GM03348 (cell line): ENCODE measurements at regions not wholly inside any gene's neighbourhood (a gene's known extent, or its start where the extent isn't known, plus 50 kb on each side); places are given as distances from the start of the nearest gene placed in this dataset.

ENCODE experiments used
- DNase-seq: peaks from one replicate; pipeline ENCODE4 v3.0.0; 2012; ENCODE audit warnings: low spot score

DNA sequence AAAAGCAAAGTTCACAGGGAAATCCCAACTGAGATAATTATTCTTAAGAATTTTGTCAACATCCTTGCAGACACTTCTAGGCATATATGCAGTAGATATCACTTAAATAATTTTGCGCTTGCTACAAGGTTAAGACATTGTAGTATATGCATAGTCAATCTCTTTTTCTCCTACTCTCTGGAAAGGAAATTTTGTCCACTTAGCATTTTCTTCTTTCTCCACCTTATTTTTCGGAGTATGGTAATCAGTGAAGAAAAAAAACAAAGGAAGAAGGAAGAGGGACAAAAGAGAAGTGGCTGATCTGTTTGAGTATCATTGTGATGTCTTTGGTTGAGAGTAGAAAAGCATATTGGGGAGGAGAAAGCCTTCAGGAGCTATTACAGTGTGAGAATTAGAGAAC, 104.6 kb downstream of the LACC1 start:
- no peak for DNase-seq

DNA sequence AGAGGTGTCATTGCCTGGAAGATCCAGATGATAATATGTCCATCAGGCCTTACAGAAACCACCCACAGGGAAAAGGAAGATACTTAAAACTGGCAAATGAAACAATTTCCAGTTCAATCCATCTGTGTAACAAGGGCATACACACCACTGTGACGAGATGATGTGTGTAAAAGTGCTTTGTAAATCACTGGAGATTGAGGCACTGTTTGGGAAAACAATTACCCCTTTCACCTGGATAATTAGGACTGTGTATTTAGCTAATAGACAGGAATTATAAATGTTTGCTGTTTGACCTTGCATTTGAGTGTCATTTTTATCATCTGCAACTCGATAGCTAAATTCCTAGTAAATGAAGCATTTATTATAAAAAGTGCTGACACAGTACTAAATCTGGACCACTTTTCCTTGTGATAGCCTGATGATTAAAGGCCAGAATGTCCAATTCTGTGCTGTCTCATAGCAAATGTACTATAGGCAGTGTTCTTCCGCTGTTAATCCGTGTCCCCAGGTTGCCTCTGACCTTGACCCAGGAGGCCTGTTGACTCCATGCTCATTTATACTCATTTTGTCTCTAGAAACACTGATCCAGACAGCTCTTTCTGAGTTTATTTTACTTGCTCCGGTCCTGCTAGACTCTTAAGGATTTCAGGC, 105.8 kb downstream of the LACC1 start:
- no peak for DNase-seq

DNA sequence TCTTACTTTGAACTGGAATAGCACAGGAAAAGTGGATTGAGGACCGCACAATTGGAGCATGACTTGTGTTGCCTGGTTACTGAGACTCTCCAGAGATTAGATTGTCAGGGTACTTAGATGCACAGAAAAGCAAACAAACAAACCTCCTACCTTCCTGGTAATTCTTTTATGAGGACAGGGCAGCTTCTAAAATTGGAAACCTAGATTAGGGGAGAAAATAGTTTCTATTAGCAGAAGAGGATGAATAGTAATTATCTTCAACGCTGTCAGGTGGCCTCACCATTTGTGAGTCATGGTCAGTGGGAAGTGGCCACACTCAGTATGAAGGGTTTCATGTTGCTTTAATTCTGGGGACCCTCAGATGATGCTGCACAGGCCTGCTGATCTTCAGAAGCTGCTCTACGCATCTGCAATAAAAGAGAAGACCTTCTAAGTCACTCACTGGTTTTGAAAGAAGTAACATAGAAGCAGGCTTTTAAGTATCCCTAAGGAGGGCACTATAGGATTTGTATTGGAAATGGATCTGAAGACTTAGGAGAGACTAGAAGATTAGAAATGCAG, 106.8 kb downstream of the LACC1 start:
- no peak for DNase-seq

DNA sequence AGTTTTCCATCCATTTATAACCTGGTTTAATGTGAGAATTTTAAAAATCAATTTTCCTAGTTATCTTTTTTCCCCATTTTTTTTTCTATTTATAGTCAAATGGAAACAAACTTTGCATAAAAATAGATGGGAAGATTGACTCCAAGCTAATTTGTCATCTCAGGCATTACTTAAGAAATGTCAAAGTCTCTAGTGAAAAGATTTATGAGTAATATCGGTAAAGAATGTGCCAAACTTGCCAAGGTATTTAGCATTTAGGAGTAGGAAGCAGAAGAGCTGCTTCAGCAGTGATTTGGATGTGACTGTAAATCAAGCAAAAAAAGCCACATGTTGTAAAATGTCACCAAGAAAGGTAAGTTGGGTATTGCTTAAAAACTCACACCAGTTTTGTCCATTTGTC, 108.6 kb downstream of the LACC1 start:
- no peak for DNase-seq

DNA sequence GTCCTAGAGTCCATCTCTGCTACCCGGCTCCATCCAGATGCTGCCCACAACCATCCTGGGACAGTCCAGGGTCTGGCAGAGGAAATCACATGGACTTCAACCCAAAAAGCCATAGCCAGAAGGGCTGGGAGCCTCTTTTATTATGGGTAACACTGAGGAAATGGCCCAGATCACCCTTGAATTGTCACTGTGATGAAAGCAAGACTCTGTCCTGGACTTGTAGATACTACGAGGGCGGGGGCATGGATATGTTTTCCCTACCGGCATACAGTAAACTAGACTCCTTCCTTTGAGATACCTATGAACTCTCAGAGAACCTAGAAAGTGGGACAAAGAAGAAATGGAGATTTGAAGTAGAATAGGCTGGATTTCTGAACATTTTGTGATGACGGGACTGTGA, 110.3 kb downstream of the LACC1 start:
- DNase-seq = no peak

DNA sequence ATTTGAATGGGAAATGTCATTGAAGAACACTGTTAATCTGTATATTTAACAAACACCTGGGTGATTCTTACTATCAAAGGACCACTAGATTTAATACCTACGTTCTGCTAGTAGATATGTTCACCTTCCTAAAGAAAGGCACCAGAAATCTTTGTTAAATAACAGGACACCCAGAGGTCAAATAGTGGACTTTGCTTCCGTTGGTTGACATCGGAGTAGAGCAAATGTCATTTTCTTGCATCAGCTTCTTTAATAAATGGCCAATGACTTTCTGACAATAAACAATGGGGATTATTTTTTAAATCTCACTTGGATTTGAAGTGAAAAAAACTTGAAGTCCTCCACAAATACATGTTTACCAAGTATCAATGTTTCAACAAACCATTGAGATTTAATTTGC, 111.1 kb downstream of the LACC1 start:
- no peak for DNase-seq

DNA sequence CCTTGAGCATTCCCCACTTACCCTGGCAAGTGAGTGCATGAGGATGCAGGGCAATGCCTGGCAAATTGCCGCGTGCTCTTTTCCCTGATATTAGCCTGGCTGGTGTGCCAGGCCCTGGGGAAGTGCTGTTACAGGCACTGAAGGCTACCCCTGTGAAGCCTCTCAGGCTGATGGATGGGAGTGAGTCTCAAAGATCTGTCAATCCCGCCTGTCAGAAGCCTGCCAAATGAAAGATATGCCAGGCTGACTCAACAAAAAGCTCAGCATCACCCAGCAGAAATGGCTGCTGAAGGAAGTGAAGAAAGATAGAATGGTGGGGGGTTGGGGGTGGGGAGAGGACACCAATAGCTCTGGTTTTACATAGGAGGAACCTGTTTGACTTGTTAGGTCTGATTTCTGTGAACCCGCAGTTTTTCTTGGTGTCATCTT, 112.1 kb downstream of the LACC1 start:
- DNase-seq = no peak

DNA sequence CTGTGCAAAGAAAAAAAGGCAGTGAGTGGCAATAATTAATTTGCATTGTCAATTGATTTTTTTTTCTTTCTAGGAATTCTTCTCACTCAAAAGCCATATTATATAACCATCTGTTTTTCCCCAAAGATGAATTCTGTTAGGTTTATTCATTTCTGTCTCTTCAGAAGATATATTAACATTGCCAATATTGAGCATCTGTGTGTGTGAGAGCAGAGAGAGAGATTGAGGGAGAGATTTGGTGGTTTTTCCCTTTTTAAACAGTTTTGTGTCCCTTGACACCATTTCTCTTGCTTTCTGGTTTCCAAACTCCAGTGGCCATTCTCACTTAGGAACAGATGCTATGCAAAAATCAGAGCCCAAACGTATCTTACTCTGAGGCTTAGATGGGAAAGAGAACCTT, 112.5 kb downstream of the LACC1 start:
- no peak for DNase-seq

DNA sequence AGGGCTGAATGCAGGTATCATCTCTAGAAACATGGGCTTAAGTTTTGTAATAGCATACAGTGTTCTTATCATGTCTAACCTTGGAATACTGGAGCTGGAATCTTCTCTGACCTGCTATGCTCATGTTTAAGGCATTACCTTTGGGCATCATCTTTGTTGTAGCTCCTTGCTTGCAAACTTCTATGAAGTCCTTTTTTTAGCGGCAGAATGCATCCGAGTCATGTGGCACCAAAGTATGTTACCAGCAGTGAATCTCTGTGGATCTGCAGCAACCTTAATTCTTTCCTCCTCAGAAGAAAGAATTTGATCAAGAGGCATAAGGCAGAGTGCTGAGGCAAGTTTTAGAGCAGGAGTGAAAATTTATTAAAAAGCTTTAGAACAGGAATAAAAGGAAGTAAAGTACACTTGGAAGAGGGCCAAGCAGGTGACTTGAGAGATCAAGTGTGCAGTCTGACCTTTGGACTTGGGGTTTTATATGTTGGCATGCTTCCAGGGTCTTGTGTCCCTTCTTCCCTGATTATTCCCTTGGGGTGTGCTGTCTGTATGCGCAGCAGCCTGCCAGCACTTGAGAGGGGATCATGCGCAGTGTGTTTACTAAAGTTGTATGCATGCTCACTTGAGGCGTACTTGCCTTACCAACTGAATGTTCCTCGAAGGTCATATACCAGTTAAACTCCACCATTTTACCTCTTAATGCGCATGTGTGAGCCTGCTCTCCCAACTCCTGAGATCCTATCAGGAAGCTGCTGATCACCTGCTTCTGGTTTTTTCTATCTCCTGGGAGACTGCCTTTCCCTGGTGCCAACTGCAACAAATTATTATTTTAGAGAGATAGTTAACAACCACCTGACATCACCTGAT, 115.5 kb downstream of the LACC1 start:
- DNase-seq = no peak

DNA sequence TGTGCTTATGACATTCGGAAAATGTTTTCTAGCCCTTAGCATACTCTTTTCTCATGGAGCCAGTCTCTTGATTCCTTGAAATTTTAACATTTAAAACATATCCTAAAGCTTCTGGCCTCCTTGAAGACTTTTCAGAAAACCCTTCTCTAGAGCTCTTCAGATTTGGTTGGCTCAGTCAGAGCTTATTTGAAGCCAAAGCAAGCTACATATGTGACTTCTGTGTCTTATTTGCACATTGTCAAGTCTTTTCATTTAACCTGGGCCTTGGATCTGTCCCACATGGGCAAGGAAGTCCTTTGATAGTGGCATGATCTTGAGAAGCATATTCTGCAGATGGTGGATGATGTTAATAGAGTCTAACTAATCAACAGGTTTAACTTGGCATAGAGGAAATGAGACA, 116.5 kb downstream of the LACC1 start:
- no peak for DNase-seq

DNA sequence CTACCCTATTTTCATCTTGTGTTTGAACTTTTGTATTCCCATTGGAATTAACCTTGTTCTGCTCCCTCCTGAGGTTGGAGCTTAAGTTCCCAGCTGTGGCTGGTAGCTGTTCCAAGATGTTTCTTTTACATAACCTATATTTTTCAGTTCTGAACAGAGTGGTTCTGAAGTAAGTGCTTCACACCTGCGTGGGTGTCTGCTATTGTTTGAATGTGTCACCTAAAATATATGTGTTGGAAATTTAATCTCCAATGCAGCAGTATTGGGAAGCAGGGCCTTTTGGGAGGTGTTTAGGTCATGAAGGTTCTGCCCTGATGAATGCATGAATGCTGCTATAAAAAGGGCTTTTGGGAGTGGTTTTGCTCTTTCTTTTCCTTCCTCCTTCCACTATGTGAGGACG, 123.8 kb downstream of the LACC1 start:
- no peak for DNase-seq

DNA sequence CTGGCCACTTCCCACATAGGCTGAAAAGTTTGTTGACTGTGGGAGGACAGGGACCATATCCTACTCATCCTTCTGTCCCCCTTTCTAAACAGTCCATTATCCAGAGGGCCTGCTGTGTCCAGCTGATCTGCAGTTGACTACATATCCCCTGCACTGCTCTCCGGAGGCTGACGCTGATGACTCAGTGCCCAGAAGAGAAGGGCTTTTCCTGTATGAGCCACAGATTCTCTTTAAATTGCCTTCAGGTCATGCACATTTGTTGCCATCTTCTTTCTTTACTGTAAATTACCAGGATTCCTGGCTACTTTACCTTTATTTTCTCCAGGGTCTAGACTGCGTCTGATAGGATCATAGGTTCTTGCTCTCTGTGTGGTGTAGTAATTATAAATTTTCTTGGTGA, 125.2 kb downstream of the LACC1 start:
- peak; percentile 52 for DNase-seq

DNA sequence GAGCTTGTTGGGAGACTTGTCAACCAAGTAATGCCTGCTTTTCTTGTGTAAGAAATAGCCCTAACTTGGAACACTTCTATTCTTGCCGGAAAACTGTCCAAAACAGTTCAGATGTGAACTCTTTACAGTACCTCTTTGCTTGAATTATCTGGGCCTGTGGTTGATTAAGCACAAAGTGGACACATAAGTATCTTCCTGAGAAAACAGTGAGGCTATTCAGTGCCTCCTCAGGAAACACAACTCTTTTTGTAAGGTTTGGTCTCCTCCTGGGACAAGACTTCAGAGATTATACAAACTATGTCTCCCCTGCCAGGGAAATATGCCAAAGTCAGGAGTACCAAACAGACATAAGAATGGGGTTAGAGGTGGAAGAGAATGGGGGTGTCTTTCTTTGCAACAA, 127.7 kb downstream of the LACC1 start:
- no peak for DNase-seq

DNA sequence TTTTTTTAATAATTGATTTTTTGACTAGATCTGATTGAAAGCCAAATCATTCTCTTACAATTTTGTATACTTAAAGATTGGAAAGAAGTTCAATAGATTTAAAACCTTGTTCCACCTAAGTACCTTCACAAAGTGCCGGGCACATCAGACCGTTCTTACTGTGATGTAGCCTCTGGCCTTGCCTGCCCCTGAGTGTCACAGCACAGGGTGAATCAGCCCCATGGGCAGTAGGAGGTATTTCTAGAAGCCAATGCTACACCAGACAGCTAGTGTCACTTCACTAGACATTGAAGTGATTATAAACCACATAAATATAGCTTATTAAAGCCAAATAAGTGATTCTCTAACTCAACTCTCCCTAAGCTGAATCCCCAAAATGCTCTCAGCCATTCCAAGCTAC, 131.3 kb downstream of the LACC1 start:
- no peak for DNase-seq

DNA sequence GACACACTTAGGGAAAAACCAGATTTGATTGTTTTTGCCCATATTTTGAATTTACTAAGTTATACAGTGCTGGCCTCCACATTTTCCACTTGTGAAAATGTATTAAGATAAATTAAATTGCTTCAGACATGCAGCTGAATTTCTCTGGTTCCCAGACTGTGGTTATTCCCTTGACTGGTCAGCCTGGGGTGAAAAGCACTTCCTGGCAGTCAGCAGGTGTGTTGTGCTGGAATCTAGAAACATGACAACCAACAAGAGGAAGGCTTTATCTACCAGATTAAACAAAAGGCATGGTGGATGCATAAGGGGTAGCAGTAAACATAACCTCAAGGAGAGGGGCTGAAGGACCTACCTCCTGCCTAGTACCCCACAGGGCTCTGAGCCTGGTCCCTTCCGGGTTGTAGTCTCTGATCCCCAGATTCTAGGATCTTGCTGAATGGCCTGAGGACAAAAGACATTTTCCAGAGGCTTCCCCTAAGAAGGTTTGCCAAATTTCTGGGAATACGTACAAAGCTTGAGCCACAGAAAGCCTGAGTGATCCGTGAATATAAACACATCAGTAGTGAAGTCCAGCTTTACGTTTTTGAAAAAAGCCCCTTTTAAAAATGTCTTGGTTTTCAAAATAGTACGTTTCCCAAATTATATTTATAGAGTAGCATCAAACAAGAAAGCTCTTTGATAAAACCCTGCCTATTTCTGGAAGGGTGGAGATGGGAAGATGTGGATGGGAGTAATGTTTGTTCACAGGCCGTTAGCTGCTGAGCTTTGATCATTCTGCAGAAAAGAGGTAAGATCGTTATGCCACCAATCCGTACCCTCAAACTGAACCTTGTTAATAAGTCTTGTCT, 133.4 kb downstream of the LACC1 start:
- no peak for DNase-seq

DNA sequence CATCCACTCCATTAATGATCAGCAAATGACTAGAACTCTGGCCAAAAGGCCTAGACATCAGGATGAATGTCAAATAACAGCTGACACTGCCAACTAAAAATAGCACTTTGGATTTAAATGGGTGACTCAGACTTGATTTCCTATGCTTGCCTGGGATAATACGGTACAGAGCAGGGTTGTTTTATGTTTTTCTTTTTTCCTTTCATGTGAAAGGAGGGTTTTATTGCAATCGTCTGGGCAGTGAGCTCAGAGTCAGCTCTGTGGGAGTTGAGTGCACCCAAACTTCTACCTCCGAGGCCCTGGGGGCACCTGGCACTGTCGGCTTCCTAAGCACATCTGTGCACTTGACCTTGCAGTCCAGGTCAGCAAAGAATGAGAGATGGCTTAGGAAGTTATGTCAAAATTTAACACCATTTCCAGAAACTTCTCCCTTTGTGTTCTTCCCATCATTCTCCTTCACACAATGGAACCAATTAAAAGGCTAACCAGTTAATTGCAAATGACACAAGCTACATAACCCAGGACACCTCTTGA, 134.1 kb downstream of the LACC1 start:
- peak; percentile 32 for DNase-seq

DNA sequence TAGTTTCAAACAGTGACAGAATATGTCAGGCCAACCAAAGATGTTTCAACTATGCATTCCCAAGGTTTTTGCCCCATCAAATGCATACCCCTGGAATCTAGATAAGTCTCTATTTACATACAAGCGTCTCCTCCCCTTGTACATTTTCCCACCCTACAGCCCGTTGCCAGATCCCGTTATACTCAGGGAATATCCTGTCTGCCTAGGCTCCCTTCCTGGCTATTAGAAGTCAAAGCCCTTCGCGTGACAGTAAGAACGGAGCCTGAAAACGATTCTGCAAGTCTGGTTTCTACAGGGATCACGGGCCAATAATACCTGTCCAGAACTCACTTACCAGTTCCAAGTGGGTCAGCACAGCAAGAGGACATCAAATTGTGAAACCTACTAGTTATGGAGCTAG, 134.8 kb downstream of the LACC1 start:
- DNase-seq = no peak

DNA sequence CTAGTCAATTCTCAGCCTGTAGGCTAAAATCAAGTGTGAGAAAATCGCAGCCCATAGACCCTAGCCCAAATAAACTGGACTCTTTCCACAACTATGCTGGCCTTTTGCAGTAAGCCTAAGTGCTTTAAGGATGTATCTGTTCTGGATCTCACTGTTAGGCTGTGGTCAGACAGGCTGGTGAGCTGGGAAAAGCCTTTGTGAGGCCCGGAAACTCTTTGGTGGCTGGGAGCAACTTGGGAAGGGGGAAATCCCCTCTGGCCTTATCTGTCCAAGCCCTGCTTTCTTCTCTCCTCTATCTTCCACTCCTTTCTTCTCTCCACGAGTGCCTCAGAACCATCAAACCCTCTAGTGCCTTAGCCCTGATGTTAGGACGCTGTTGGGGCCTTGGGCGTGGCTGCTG, 135.4 kb downstream of the LACC1 start:
- no peak for DNase-seq

DNA sequence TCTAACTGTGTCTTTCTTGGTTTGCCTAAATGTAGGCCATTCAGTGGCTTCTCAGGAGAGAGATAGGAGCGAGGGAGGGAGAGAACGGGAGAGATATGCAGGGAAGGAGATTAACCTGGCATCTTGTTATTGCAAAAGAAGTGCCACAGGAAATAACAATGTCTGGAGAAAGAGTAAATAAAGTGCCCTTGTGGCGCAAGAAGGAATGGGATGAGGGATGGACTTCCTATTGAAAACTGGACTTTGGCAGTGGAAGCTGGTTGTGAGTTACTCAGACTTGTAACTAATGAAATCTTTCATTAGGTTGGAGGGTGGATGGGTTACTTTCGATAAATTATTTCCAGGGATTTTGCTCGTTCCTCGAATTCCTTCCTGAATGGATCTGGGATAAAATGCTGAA, 136.1 kb downstream of the LACC1 start:
- no peak for DNase-seq

DNA sequence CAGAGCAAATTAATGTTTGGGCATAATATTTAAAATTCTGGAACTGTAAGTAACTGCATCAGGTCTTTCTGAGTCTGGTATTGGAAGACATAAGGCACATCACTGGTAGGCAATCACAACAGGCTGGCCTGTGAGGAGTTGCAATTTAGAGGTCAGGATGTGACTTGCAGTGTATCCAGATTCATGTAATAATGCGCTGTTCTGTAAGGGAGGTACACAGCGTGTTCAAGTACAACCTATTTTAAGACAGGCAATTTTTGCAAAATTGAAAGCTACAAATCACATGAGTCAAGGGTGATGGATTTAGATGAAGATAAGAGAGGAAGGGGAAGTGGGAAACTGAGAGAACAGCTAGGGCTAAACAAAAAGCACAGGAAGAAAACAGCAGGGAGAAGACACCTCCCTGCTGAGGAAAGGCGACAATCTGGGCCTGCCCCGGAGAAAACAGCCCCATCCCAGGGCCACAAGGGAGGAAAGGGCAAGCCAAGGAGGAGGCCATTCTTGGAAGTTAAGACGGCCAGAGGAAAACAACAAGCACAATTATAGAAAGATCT, 138.1 kb downstream of the LACC1 start:
- no peak for DNase-seq

DNA sequence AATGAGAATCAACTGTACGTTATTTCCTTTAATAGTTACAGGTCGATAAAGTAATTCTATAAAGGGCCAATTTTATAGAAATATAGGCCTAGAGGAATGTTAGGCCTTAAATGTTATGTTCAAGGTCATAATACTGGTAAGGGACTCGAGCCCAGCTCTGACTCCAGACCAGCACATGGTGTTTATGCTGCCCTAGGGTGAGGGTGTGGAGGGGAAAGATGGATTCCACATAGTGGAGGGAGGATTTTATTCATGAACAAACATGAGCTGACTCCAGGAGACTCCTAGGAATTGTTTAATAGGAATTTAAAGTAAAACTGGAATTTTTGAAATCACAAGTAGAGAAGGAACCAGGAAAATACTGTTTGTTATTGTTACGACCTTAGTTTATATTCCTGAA, 139.9 kb downstream of the LACC1 start:
- DNase-seq = no peak

DNA sequence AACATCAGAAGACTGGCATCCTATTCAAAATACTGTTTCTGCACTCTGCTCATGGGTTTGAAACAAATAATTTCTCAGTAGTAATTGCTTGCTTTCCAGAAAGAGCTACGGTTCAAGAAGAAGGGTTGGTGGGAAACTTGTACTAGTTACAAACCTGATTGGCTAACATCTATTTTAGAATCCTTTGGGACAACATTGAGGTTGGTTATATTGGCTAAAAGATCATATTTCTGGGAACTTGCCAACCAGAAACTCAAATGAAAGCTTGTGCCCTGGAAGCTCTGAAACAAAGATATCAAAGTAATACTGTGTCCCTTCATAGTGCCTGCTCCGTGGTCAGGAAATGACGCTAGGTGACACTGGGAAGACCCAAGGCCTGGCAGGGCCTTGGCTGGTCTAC, 141.7 kb downstream of the LACC1 start:
- no peak for DNase-seq
